ENCODE measurements at regions not wholly inside any gene's neighbourhood (a gene's known extent, or its start where the extent isn't known, plus 50 kb on each side); places are given as distances from the start of the nearest gene placed in this dataset.

DNA sequence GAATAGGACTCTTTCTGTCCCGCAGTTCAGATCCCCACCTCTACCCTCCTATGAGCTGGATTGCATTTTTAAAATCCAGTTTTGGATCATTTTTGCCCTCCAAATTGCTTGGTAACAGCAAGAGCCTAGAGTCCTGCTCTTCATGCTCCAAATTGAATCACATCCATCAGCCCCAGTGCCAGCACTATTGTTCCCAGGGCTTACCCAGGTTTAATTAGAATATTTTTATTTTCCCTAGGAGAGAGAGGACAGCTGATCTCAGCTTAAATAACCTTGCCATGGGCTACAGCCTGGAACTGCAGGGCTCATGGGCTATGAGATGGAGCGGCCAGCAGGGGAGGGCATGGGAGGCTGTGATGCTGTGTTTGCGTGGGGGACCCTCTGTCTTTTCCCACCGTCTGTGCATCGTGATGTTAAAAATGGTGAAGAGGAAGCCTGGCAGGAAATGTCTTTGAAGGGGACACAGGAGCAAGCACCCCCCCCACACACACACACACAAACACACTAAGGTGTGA, 59.4 kb upstream of the WSCD2 start (continued):
- TF ChIP-seq, protein P1, sequence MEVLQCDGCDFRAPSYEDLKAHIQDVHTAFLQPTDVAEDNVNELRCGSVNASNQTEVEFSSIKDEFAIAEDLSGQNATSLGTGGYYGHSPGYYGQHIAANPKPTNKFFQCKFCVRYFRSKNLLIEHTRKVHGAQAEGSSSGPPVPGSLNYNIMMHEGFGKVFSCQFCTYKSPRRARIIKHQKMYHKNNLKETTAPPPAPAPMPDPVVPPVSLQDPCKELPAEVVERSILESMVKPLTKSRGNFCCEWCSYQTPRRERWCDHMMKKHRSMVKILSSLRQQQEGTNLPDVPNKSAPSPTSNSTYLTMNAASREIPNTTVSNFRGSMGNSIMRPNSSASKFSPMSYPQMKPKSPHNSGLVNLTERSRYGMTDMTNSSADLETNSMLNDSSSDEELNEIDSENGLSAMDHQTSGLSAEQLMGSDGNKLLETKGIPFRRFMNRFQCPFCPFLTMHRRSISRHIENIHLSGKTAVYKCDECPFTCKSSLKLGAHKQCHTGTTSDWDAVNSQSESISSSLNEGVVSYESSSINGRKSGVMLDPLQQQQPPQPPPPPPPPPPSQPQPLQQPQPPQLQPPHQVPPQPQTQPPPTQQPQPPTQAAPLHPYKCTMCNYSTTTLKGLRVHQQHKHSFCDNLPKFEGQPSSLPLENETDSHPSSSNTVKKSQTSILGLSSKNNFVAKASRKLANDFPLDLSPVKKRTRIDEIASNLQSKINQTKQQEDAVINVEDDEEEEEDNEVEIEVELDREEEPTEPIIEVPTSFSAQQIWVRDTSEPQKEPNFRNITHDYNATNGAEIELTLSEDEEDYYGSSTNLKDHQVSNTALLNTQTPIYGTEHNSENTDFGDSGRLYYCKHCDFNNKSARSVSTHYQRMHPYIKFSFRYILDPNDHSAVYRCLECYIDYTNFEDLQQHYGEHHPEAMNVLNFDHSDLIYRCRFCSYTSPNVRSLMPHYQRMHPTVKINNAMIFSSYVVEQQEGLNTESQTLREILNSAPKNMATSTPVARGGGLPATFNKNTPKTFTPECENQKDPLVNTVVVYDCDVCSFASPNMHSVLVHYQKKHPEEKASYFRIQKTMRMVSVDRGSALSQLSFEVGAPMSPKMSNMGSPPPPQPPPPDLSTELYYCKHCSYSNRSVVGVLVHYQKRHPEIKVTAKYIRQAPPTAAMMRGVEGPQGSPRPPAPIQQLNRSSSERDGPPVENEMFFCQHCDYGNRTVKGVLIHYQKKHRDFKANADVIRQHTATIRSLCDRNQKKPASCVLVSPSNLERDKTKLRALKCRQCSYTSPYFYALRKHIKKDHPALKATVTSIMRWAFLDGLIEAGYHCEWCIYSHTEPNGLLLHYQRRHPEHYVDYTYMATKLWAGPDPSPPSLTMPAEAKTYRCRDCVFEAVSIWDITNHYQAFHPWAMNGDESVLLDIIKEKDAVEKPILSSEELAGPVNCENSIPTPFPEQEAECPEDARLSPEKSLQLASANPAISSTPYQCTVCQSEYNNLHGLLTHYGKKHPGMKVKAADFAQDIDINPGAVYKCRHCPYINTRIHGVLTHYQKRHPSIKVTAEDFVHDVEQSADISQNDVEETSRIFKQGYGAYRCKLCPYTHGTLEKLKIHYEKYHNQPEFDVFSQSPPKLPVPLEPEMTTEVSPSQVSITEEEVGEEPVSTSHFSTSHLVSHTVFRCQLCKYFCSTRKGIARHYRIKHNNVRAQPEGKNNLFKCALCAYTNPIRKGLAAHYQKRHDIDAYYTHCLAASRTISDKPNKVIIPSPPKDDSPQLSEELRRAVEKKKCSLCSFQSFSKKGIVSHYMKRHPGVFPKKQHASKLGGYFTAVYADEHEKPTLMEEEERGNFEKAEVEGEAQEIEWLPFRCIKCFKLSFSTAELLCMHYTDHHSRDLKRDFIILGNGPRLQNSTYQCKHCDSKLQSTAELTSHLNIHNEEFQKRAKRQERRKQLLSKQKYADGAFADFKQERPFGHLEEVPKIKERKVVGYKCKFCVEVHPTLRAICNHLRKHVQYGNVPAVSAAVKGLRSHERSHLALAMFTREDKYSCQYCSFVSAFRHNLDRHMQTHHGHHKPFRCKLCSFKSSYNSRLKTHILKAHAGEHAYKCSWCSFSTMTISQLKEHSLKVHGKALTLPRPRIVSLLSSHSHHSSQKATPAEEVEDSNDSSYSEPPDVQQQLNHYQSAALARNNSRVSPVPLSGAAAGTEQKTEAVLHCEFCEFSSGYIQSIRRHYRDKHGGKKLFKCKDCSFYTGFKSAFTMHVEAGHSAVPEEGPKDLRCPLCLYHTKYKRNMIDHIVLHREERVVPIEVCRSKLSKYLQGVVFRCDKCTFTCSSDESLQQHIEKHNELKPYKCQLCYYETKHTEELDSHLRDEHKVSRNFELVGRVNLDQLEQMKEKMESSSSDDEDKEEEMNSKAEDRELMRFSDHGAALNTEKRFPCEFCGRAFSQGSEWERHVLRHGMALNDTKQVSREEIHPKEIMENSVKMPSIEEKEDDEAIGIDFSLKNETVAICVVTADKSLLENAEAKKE (CRISPR knock-in tag; IDR thresholded peaks at IDR 0.05), result no peak
- TF ChIP-seq CREB1 (CRISPR knock-in tag; IDR thresholded peaks at IDR 0.05; ENCODE audit: low read depth) (no peak), CTCF (conservative IDR thresholded peaks at IDR 0.05; ENCODE audit: low read depth in 2 of 2) (0 out of 4 replicates have a peak, but pooled peaks of 1 of the 2 experiments have one; percentile 1), ETS1 (IDR thresholded peaks at IDR 0.05) (no peak), EZH2 (IDR thresholded peaks at IDR 0.05; ENCODE audit: low read depth, unreplicated experiment) (no peak)

GRCh38 chr12:108075561-108075960, 53.5 kb upstream of the WSCD2 start:
- Mint-ChIP-seq H3K27me3 (ENCODE audit: insufficient read depth, low read depth, poor library complexity) (no peaks in the 10 kb centered on the region), H3K4me3 (no peak overlapping the region), H3K9me3 (peaks cover 2% of the 10 kb centered on the region; the same call in 1 of the 3 replicates), H3K4me1 (peaks cover 7% of the 10 kb centered on the region; the same call in 2 of the 3 replicates), H3K36me3 (ENCODE audit: low read depth) (no peaks in the 10 kb centered on the region), H3K27ac (no peak overlapping the region)
- H3K4me1 ChIP-seq (ENCODE audit: insufficient read depth), result no peaks in the 10 kb centered on the region; the same call in 1 of the 2 replicates
- ATAC-seq (no peak), DNase-seq (ENCODE audit: low spot score) (no peak)
- no peaks in the 10 kb centered on the region for H3K36me3 ChIP-seq (ENCODE audit: insufficient read depth)
- H2AFZ ChIP-seq, result no peak overlapping the region
- TF ChIP-seq ETS1 (IDR thresholded peaks at IDR 0.05) (no peak), STAT1 (IDR thresholded peaks at IDR 0.05; ENCODE audit: unreplicated experiment) (no peak), EZH2 (IDR thresholded peaks at IDR 0.05; ENCODE audit: low read depth, unreplicated experiment) (no peak), ZNF114 (CRISPR knock-in tag; IDR thresholded peaks at IDR 0.05) (no peak), JUNB (IDR thresholded peaks at IDR 0.05; ENCODE audit: unreplicated experiment) (no peak), CTCF (conservative IDR thresholded peaks at IDR 0.05; ENCODE audit: low read depth in 2 of 2) (no peak)
- no peaks in the 10 kb centered on the region for H3K9me2 ChIP-seq (ENCODE audit: insufficient read depth)
- no peak overlapping the region for H3K4me3 ChIP-seq
- no peaks in the 10 kb centered on the region for H3K27me3 ChIP-seq (ENCODE audit: insufficient read depth)
- H3K4me2 ChIP-seq, result no peak overlapping the region
- no peak overlapping the region for H3K27ac ChIP-seq (ENCODE audit: low read depth)
- H3F3A ChIP-seq (replicated peaks; ENCODE audit: low read depth), result no peaks in the 10 kb centered on the region
- no peaks in the 10 kb centered on the region for H3K79me2 ChIP-seq (replicated peaks; ENCODE audit: insufficient read depth)
- H4K20me1 ChIP-seq (replicated peaks; ENCODE audit: insufficient read depth), result no peaks in the 10 kb centered on the region

Measured in GM23338 (cell line).